Tibial nerve (tissue), 4 donors: ENCODE measurements at regions not wholly inside any gene's neighbourhood (a gene's known extent, or its start where the extent isn't known, plus 50 kb on each side); places are given as distances from the start of the nearest gene placed in this dataset.

Experiments used
- DNase-seq, 2 donors: peaks; one replicate each; pipeline ENCODE4 v3.0.0-alpha.2; 2019; ENCODE audit warnings: low spot score in 2 of 2
- H3K27ac ChIP-seq, 4 donors: fragments of 200-600 bp; sonication (generic) in 3 of 4; one replicate each; pipeline ENCODE4 v1.5.1; 2017 to 2019; ENCODE audit warnings: mild to moderate bottlenecking in 1 of 4
- H3K27me3 ChIP-seq, 2 donors: fragments of 200-600 bp; sonication (generic) in 1 of 2; one replicate each; pipeline versions ENCODE4 v1.5.1 to v1.6.0; 2017 to 2019
- H3K36me3 ChIP-seq, 3 donors: fragments of 200-600 bp; sonication (generic); one replicate each; pipeline ENCODE4 v1.5.1; 2018 to 2019
- H3K4me1 ChIP-seq, 4 donors: fragments of 200-600 bp; sonication (generic) in 3 of 4; one replicate each; pipeline ENCODE4 v1.5.1; 2017 to 2019
- H3K4me3 ChIP-seq, 4 donors: fragments of 200-600 bp; sonication (generic) in 3 of 4; one replicate each; pipeline ENCODE4 v1.5.1; 2017 to 2019; ENCODE audit warnings: mild to moderate bottlenecking in 1 of 4, moderate library complexity in 1 of 4
- H3K9me3 ChIP-seq, 4 donors: fragments of 200-600 bp; sonication (generic) in 3 of 4; one replicate each; pipeline ENCODE4 v1.5.1; 2017 to 2019
- EP300 ChIP-seq, 2 donors: sonication (generic); formaldehyde crosslinking; IDR thresholded peaks; one replicate each; pipeline ENCODE4 v1.6.1; 2017; ENCODE audit warnings: antibody characterized with exemption in 2 of 2, mild to moderate bottlenecking in 1 of 2
- POLR2A ChIP-seq, 2 donors: fragments of 450-650 bp; IDR thresholded peaks; one replicate each; pipeline ENCODE4 v1.6.1; 2017; ENCODE audit warnings: antibody characterized with exemption in 2 of 2, mild to moderate bottlenecking in 2 of 2, moderate library complexity in 2 of 2
- WGBS, 2 donors: methylation state at CpG; one replicate each; pipeline ENCODE4 v1.1.5; 2018; 5-methylcytosine and 5-hydroxymethylcytosine counted together
- TF ChIP-seq, protein P1 (sequence below), 5 experiments: fragments of 200-600 bp in 3 of 5; fragments of 450-650 bp in 2 of 5; sonication (generic) in 3 of 5; IDR thresholded peaks; one replicate each; pipeline ENCODE4 v1.5.1; 2016 to 2019; ENCODE audit warnings: antibody characterized with exemption in 5 of 5, mild to moderate bottlenecking in 3 of 5, moderate library complexity in 2 of 5

DNA sequence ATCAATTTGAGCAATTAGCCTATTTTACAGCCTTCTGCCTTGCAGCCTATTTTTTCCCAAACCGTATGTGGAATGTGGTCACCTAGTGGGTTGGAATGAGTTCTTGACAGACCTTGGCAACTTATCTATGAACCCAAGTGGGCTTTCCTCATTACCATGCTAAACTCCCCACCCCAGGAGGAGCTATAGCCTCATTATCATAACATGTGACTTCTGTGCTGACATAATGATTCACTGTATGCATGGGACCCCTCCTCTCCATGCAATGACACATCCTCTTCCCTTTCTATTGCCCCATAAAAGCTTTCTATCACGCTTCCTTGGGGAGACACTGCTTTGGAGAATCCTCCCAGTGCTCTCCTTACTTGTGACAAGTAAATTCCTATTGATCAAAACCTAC lies 83.5 kb upstream of the FHIT start:
- Histone ChIP-seq H3K4me1 (no peaks in the 10 kb centered on the region), H3K36me3 (no peaks in the 10 kb centered on the region), H3K27ac (no peak overlapping the region), H3K4me3 (no peak overlapping the region), H3K9me3 (peaks cover 0 to 5% (median 0%) of the 10 kb centered on the region in 4 donors), H3K27me3 (no peaks in the 10 kb centered on the region)
- TF ChIP-seq EP300 (IDR thresholded peaks at IDR 0.05) (no peak), POLR2A (IDR thresholded peaks at IDR 0.05) (no peak)
- TF ChIP-seq, protein P1, sequence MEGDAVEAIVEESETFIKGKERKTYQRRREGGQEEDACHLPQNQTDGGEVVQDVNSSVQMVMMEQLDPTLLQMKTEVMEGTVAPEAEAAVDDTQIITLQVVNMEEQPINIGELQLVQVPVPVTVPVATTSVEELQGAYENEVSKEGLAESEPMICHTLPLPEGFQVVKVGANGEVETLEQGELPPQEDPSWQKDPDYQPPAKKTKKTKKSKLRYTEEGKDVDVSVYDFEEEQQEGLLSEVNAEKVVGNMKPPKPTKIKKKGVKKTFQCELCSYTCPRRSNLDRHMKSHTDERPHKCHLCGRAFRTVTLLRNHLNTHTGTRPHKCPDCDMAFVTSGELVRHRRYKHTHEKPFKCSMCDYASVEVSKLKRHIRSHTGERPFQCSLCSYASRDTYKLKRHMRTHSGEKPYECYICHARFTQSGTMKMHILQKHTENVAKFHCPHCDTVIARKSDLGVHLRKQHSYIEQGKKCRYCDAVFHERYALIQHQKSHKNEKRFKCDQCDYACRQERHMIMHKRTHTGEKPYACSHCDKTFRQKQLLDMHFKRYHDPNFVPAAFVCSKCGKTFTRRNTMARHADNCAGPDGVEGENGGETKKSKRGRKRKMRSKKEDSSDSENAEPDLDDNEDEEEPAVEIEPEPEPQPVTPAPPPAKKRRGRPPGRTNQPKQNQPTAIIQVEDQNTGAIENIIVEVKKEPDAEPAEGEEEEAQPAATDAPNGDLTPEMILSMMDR (IDR thresholded peaks at IDR 0.05), result no peak
- no peak for DNase-seq
- WGBS, 2 donors, result 69 to 78% methylated on average over 2 of the region's 2 CpGs

DNA sequence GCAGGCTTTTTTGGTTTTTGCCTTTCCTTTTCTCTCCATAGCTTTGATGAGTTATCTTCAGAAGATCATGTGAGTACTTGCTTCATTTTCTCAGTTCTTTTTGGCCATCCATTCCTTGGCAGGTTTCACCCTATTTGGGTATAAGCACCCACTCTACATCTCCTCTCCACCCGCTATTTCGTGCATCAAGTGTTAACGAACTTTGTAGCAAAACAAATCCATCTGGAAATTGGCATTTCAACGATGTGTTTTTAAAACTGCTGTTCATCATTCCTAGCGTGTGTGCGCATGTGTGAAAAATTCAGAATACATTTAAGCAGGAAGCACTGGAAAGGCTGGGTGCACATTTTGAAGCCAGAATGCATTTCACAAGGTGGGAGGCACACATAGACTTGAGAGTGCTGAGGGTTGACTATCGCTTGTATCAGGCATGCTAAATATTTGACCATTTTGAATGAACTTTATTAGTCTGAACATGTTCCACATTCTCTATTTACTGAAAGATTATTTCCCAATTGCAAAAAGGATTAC lies 89.7 kb upstream of the FHIT start:
- DNase-seq, result no peak
- Histone ChIP-seq H3K27ac (no peak overlapping the region), H3K4me3 (no peak overlapping the region), H3K9me3 (peaks cover 0 to 6% (median 0%) of the 10 kb centered on the region in 4 donors), H3K36me3 (no peaks in the 10 kb centered on the region), H3K27me3 (no peaks in the 10 kb centered on the region), H3K4me1 (no peaks in the 10 kb centered on the region)
- WGBS, 2 donors, result 69 to 74% methylated on average over 7 of the region's 7 CpGs
- TF ChIP-seq, protein P1 (IDR thresholded peaks at IDR 0.05), result no peak
- no peak for TF ChIP-seq EP300 (IDR thresholded peaks at IDR 0.05)
- no peak for TF ChIP-seq POLR2A (IDR thresholded peaks at IDR 0.05)

DNA sequence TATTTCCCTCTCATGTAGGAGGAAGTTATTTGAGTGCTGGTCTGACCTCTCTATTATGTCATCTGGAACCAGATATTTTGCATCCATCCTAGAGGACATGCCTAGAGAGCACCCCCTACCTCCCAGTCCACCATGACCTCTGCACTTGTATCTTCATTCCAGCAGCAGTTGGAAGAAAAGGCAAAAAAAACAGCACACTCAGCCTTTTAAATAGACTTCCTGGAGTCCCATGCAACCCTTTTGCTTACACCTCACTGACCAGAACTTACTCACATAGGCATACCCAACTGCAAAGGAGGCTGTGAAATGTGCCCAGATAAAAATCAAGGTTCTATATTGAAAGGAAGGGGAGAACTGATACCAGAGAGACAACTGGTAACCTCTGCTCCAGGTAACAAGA lies 92.3 kb upstream of the FHIT start:
- no peak for DNase-seq
- H3K27ac ChIP-seq, result no peak overlapping the region
- no peaks in the 10 kb centered on the region for H3K4me1 ChIP-seq
- H3K4me3 ChIP-seq, result no peak overlapping the region
- H3K27me3 ChIP-seq, result no peaks in the 10 kb centered on the region
- TF ChIP-seq POLR2A (IDR thresholded peaks at IDR 0.05) (no peak), EP300 (IDR thresholded peaks at IDR 0.05) (no peak)
- TF ChIP-seq, protein P1 (IDR thresholded peaks at IDR 0.05), result no peak
- H3K9me3 ChIP-seq, result peaks cover 0 to 6% (median 0%) of the 10 kb centered on the region in 4 donors
- no peaks in the 10 kb centered on the region for H3K36me3 ChIP-seq

DNA sequence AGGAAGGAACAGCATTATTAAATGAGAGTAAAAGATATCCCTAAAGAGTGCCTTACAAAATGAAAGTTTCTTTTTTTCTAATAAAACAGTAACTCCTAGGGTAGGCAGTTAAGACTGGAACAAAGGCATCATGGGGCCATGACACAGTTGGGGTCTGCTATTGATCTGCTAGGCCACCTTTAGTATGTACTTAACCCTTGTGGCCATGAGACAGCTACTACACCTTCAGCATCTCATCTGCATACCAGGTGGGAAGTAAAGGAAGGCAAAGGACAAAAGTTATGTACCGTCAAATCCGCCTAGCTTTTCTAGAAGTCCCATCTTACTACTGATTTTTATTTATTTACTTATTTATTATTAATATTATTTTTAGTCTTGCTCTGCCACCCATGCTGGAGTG lies 93.8 kb upstream of the FHIT start:
- DNase-seq, result no peak
- 97 to 98% methylated on average over 2 of the region's 2 CpGs for WGBS, 2 donors
- H3K36me3 ChIP-seq, result no peaks in the 10 kb centered on the region
- H3K4me3 ChIP-seq, result no peak overlapping the region
- no peak overlapping the region for H3K27ac ChIP-seq
- H3K9me3 ChIP-seq, result no peaks in the 10 kb centered on the region
- H3K4me1 ChIP-seq, result no peaks in the 10 kb centered on the region
- no peaks in the 10 kb centered on the region for H3K27me3 ChIP-seq
- TF ChIP-seq POLR2A (IDR thresholded peaks at IDR 0.05) (no peak), EP300 (IDR thresholded peaks at IDR 0.05) (no peak)
- TF ChIP-seq, protein P1 (IDR thresholded peaks at IDR 0.05), result no peak

DNA sequence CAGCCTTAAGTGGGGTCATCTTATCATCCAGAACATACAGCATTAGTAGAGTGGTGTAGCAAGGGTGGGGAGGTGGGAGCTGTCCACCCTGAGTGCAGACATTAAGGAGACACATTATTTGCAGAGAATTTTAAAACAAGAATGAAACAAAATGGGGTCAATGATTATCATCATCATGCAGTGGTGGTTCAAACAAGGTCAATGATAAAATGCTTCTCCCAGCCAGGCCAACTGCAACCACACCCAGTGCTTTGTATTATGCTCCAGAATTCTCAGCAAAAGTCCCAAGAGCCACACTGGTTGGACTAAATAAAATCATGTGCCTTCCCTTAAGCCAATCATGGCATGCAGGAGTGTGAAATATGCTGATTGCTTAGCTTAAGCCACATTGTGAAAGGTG lies 96.7 kb upstream of the FHIT start:
- no peak overlapping the region for H3K27ac ChIP-seq
- no peaks in the 10 kb centered on the region for H3K36me3 ChIP-seq
- no peak for DNase-seq
- TF ChIP-seq, protein P1 (IDR thresholded peaks at IDR 0.05), result no peak
- TF ChIP-seq EP300 (IDR thresholded peaks at IDR 0.05) (no peak), POLR2A (IDR thresholded peaks at IDR 0.05) (no peak)
- H3K4me3 ChIP-seq, result no peak overlapping the region
- H3K9me3 ChIP-seq, result no peaks in the 10 kb centered on the region
- no peaks in the 10 kb centered on the region for H3K27me3 ChIP-seq
- no peaks in the 10 kb centered on the region for H3K4me1 ChIP-seq
